ENCODE measurements at regions not wholly inside any gene's neighbourhood (a gene's known extent, or its start where the extent isn't known, plus 50 kb on each side); places are given as distances from the start of the nearest gene placed in this dataset.
"Not testable (repeated sequence)": the region's sequence is repeated elsewhere in the genome, so short reads cannot be mapped to it uniquely, and the experiment has no call there.

- no peak for DNase-seq
Observed at GRCh38 chr2:143946436-143947391, 573.2 kb downstream of the ZEB2 start.

- DNase-seq = no peak
Observed at GRCh38 chr2:143942486-143942885, 577.4 kb downstream of the ZEB2 start.

DNA sequence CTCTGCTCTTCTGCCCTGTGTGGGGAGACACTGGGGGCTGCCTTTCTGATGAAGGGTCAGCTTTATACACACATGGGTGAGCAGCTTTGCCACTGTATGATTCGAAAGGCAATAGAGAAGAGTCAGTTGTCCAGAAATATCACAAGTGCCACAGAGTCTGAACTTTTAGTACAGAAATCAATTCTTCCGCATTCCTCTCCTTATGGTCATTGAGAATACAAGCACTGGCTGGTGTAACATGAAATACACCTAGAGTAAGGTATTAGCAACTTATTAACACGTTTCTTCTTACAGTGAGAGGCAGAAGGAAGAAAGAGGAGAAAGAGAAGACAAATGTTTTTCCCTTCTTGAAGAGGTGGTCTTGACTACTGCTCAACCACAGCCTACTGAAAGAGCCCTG lies 579.2 kb downstream of the ZEB2 start:
- no peak for DNase-seq

GRCh38 chr2:143939626-143940330 lies 580.1 kb downstream of the ZEB2 start:
- no peak for DNase-seq

DNA sequence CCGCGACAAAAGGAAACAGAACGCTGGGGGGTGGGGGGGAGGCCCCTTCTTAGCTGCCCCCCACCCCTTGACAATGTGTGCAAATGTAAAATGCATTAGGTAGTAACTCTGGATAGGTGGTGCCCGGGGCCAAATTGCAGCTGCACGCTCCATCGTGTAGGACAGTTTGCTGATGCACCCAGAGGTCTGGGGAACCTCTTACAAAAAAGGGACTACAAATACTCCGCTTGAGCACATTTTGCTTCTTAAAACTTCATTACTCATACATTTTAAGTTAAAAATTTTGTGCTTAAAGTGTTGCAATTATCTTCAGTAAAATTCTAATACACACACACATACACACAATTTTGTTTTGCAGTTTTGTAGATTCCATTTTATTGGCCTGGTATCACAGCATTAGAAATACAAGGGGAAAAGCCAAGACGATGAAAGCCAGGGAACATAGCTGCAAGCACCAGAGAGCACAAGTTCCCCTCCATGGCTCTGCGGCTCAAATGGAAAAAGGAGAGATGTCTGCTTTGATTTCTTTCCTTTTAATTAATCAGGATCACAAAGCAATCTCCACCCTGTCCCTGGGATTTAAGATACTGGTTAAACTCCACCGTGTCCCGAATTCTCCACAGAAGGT lies 582.1 kb downstream of the ZEB2 start:
- no peak for DNase-seq

- no peak for DNase-seq
Observed at GRCh38 chr2:143936848-143937722, 582.8 kb downstream of the ZEB2 start.

GRCh38 chr2:143936538-143936847 lies 583.4 kb downstream of the ZEB2 start:
- no peak for DNase-seq

GRCh38 chr2:143935482-143935752 lies 584.5 kb downstream of the ZEB2 start:
- no peak for DNase-seq

GRCh38 chr2:143934626-143935481 lies 585.1 kb downstream of the ZEB2 start:
- no peak for DNase-seq

- DNase-seq = no peak
Observed at GRCh38 chr2:143933946-143934569, 585.9 kb downstream of the ZEB2 start.

DNA sequence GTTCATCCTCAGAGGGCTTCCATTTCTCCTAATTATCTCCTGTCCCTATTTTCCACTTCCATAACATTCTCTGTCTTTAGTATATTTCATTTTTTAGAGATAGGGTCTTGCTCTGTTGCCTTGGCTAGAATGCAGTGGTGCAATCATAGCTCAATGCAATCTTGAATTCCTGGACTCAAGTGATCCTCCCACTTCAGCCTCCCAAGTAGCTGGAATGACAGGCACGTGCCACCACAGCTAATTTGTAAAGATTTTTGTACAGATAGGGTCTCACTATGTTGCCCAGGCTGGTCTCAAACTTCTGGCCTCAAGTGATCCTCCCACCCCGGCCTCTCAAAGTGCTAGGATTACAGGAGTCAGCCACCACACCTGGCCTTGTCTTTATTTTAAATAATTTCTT lies 589.0 kb downstream of the ZEB2 start:
- DNase-seq = no peak

GRCh38 chr2:143928613-143929012 lies 591.3 kb downstream of the ZEB2 start:
- no peak for DNase-seq

DNA sequence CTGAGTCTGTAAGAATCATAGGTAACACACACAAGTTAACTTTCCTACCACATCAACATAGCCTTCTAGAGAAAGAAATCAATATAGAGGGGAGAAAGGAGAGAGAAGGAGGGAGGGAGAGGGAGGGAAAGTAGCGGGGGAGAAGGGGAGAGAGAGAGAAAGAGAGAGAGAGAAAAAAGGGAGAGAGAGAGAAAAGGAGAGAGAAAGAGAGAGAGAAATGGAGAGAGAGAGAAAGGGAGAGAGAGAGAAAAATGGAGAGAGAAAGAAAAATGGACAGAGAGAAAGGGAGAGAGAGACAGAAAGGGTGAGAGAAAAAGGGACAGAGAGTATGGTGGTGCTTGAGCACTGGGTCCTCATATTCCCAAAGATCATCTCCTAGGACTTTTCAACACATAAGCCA lies 591.7 kb downstream of the ZEB2 start:
- DNase-seq = no peak

GRCh38 chr2:143926736-143927135 lies 593.2 kb downstream of the ZEB2 start:
- DNase-seq = no peak

GRCh38 chr2:143922261-143922830 lies 597.6 kb downstream of the ZEB2 start:
- DNase-seq = not testable (repeated sequence)

- no peak for DNase-seq
Observed at GRCh38 chr2:143918465-143918989, 601.4 kb downstream of the ZEB2 start.

GRCh38 chr2:143916781-143917180 lies 603.1 kb downstream of the ZEB2 start:
- DNase-seq = no peak

- DNase-seq = no peak
Observed at GRCh38 chr2:143909577-143910353, 610.2 kb downstream of the ZEB2 start.

GRCh38 chr2:143908843-143909242 lies 611.1 kb downstream of the ZEB2 start:
- DNase-seq = no peak

- DNase-seq = no peak
Observed at GRCh38 chr2:143907801-143908200, 612.1 kb downstream of the ZEB2 start.
